Stomach (tissue), 8 donors: ENCODE measurements at regions not wholly inside any gene's neighbourhood (a gene's known extent, or its start where the extent isn't known, plus 50 kb on each side); places are given as distances from the start of the nearest gene placed in this dataset.

ENCODE experiments used
- DNase-seq, 2 donors: peaks; one replicate each; pipeline versions ENCODE4 v3.0.0 to v3.0.0-alpha.2; 2013 to 2019
- H3K27ac ChIP-seq, 5 donors: fragments of 200-600 bp in 4 of 5; sonication (generic) in 4 of 5; one replicate each; pipeline ENCODE4 v1.5.1; 2013 to 2019; ENCODE audit warnings: mild to moderate bottlenecking in 1 of 5, moderate library complexity in 1 of 5
- H3K27me3 ChIP-seq, 3 donors: fragments of 200-600 bp; sonication (generic); one replicate each; pipeline ENCODE4 v1.5.1; 2017 to 2019; ENCODE audit warnings: mixed run types in 1 of 3
- H3K36me3 ChIP-seq, 4 donors: fragments of 200-600 bp; sonication (generic); 1 replicate in 3 of 4; 2 replicates in 1 of 4; pipeline ENCODE4 v1.5.1; 2016 to 2019
- H3K4me1 ChIP-seq, 4 donors: fragments of 200-600 bp; sonication (generic); one replicate each; pipeline ENCODE4 v1.5.1; 2016 to 2019
- H3K4me3 ChIP-seq, 4 donors: fragments of 200-600 bp; sonication (generic) in 3 of 4; one replicate each; pipeline ENCODE4 v1.5.1; 2016 to 2019; ENCODE audit warnings: mild to moderate bottlenecking in 1 of 4
- H3K9me3 ChIP-seq, 4 donors: fragments of 200-600 bp; sonication (generic); one replicate each; pipeline ENCODE4 v1.5.1; 2016 to 2019
- CTCF ChIP-seq, 7 experiments: fragments of 450-650 bp in 4 of 7; fragments of 200-600 bp in 3 of 7; sonication (generic) in 3 of 7; IDR thresholded peaks; one replicate each; pipeline ENCODE4 v1.5.1; 2016 to 2019; ENCODE audit warnings: antibody characterized with exemption in 7 of 7, control low read depth in 2 of 7, mild to moderate bottlenecking in 1 of 7
- EP300 ChIP-seq: sonication (generic); formaldehyde crosslinking; IDR thresholded peaks from one replicate; pipeline ENCODE4 v1.6.1; 2017; ENCODE audit warnings: antibody characterized with exemption
- POLR2A ChIP-seq, 4 donors: fragments of 450-650 bp; IDR thresholded peaks; one replicate each; pipeline ENCODE4 v1.6.1; 2016; ENCODE audit warnings: antibody characterized with exemption in 4 of 4, control low read depth in 2 of 4, mild to moderate bottlenecking in 1 of 4, moderate library complexity in 1 of 4
- POLR2AphosphoS5 ChIP-seq, 3 donors: sonication (generic); formaldehyde crosslinking; IDR thresholded peaks; one replicate each; pipeline ENCODE4 v1.6.1; 2016; ENCODE audit warnings: antibody characterized with exemption in 3 of 3
- WGBS, 5 donors: extraction: QIAGEN DNeasy Blood & Tissue Kit in 3 of 5; methylation state at CpG; one replicate each; pipeline versions ENCODE4 v1.1.5 to v1.1.7; 2013 to 2018; 5-methylcytosine and 5-hydroxymethylcytosine counted together
- intact Hi-C: fragments of 100-400 bp; cut with DNase I; formaldehyde crosslinking; loops from one replicate; pipeline ENCODE4 v1.15.1; 2023; ENCODE audit warnings: low total_unique reads
- donor health status: healthy with polysubstance abuse.
- donor health status: Bipolar disorder and iron deficiency.
- donor health status: healthy.

- peaks cover 0 to 9% (median 0%) of the 10 kb centered on the region in 3 donors for H3K27me3 ChIP-seq
- no peaks in the 10 kb centered on the region for H3K9me3 ChIP-seq
- TF ChIP-seq POLR2A (IDR thresholded peaks at IDR 0.05), result no peak
- TF ChIP-seq POLR2AphosphoS5 (IDR thresholded peaks at IDR 0.05), result no peak
- TF ChIP-seq CTCF (IDR thresholded peaks at IDR 0.05), result no peak
- no peak for TF ChIP-seq EP300
- 78 to 92% (median 88%) methylated on average over 5 of the region's 5 CpGs for WGBS, 5 donors
- H3K27ac ChIP-seq, result no peak overlapping the region
- H3K36me3 ChIP-seq, result no peaks in the 10 kb centered on the region
- intact Hi-C loops, result no loop called here
- DNase-seq, result no peak
- peaks cover 0 to 12% (median 0%) of the 10 kb centered on the region in 4 donors for H3K4me1 ChIP-seq
- no peak overlapping the region for H3K4me3 ChIP-seq
Measured at GRCh38 chr18:24663026-24663425, 202.6 kb downstream of the HRH4 start.

GRCh38 chr18:24669015-24669414 is 208.6 kb downstream of the HRH4 start:
- Histone ChIP-seq H3K27me3 (no peaks in the 10 kb centered on the region), H3K36me3 (no peaks in the 10 kb centered on the region), H3K9me3 (no peaks in the 10 kb centered on the region), H3K4me1 (no peaks in the 10 kb centered on the region), H3K4me3 (no peak overlapping the region), H3K27ac (no peak overlapping the region)
- 60 to 66% (median 63%) methylated on average over 2 of the region's 2 CpGs for WGBS, 5 donors
- no peak for DNase-seq
- intact Hi-C loops, result no loop called here
- TF ChIP-seq POLR2A (IDR thresholded peaks at IDR 0.05) (no peak), EP300 (no peak), POLR2AphosphoS5 (IDR thresholded peaks at IDR 0.05) (no peak), CTCF (IDR thresholded peaks at IDR 0.05) (no peak)

- 57 to 66% (median 62%) methylated on average over 3 of the region's 3 CpGs for WGBS, 5 donors
- TF ChIP-seq POLR2A (IDR thresholded peaks at IDR 0.05) (no peak), POLR2AphosphoS5 (IDR thresholded peaks at IDR 0.05) (no peak), EP300 (no peak), CTCF (IDR thresholded peaks at IDR 0.05) (no peak)
- Histone ChIP-seq H3K9me3 (no peaks in the 10 kb centered on the region), H3K4me1 (no peaks in the 10 kb centered on the region), H3K27ac (no peak overlapping the region), H3K36me3 (no peaks in the 10 kb centered on the region), H3K27me3 (no peaks in the 10 kb centered on the region), H3K4me3 (no peak overlapping the region)
- DNase-seq, result no peak
- intact Hi-C loops, result no loop called here
Measured at GRCh38 chr18:24669502-24669901, 209.1 kb downstream of the HRH4 start.

GRCh38 chr18:24672165-24672941 is 211.9 kb downstream of the HRH4 start:
- H3K4me3 ChIP-seq, result no peak overlapping the region
- 36 to 45% (median 44%) methylated on average over 9 of the region's 9 CpGs for WGBS, 5 donors
- intact Hi-C loops, result no loop called here

More at GRCh38 chr18:24672165-24672941, 211.9 kb downstream of the HRH4 start:
- Histone ChIP-seq H3K4me1 (no peaks in the 10 kb centered on the region), H3K27me3 (no peaks in the 10 kb centered on the region), H3K9me3 (no peaks in the 10 kb centered on the region), H3K27ac (no peak overlapping the region), H3K36me3 (no peaks in the 10 kb centered on the region)
- TF ChIP-seq POLR2AphosphoS5 (IDR thresholded peaks at IDR 0.05) (no peak), CTCF (IDR thresholded peaks at IDR 0.05) (no peak), EP300 (no peak), POLR2A (IDR thresholded peaks at IDR 0.05) (no peak)
- DNase-seq, result peak in 1 of 2 donors; percentile 13
